ENCODE measurements at regions not wholly inside any gene's neighbourhood (a gene's known extent, or its start where the extent isn't known, plus 50 kb on each side); places are given as distances from the start of the nearest gene placed in this dataset.

DNA sequence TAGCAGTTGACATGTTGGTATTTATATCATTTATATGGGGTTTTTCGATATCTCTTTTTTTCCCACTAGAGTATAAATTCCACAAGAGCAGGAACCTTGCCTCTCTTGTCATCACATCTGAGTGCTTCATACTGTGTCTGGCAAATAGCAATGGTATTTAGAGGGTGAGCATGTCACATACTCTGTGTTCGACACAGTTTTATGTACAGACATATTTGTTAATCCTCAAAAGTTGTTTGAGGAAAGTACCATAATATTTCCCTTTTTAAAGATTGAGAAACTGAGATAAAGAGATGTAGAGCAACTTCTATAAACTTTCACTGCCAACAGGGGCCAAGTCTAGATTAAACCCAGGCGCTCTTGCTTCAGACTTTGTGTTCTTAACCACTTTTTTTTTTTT is 324.6 kb upstream of the PDGFD start:
- TF ChIP-seq, protein P1, sequence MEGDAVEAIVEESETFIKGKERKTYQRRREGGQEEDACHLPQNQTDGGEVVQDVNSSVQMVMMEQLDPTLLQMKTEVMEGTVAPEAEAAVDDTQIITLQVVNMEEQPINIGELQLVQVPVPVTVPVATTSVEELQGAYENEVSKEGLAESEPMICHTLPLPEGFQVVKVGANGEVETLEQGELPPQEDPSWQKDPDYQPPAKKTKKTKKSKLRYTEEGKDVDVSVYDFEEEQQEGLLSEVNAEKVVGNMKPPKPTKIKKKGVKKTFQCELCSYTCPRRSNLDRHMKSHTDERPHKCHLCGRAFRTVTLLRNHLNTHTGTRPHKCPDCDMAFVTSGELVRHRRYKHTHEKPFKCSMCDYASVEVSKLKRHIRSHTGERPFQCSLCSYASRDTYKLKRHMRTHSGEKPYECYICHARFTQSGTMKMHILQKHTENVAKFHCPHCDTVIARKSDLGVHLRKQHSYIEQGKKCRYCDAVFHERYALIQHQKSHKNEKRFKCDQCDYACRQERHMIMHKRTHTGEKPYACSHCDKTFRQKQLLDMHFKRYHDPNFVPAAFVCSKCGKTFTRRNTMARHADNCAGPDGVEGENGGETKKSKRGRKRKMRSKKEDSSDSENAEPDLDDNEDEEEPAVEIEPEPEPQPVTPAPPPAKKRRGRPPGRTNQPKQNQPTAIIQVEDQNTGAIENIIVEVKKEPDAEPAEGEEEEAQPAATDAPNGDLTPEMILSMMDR (IDR thresholded peaks at IDR 0.05) = no peak
- no peak for TF ChIP-seq POLR2AphosphoS5 (IDR thresholded peaks at IDR 0.05)

Data from upper lobe of left lung (tissue), 4 donors.